ENCODE measurements at regions not wholly inside any gene's neighbourhood (a gene's known extent, or its start where the extent isn't known, plus 50 kb on each side); places are given as distances from the start of the nearest gene placed in this dataset.

- Histone ChIP-seq H3K23ac (ENCODE audit: low read depth, low read length) (no peak overlapping the region), H4K20me1 (ENCODE audit: insufficient read depth, low read length) (no peaks in the 10 kb centered on the region), H3K4me3 (ENCODE audit: insufficient read depth, low read depth, low read length) (no peak overlapping the region), H3K36me3 (ENCODE audit: control insufficient read depth, insufficient read depth, low read length) (no peaks in the 10 kb centered on the region), H3K56ac (ENCODE audit: extremely low read depth, insufficient read depth, low read length) (no peak overlapping the region), H2BK5ac (ENCODE audit: low read depth, low read length, poor library complexity, severe bottlenecking) (no peak overlapping the region), H3K14ac (replicated peaks; ENCODE audit: low read depth, low read length) (no peak overlapping the region), H3K27ac (ENCODE audit: insufficient read depth, low read length) (no peak overlapping the region), H2BK120ac (ENCODE audit: low read depth, low read length) (no peak overlapping the region), H2BK20ac (ENCODE audit: low read depth, low read length) (no peak overlapping the region), H3K27me3 (ENCODE audit: control insufficient read depth, insufficient read depth, low read length) (no peaks in the 10 kb centered on the region; the same call in 1 of the 2 replicates), H2AK5ac (ENCODE audit: low read depth, low read length) (no peak overlapping the region), H3K9me1 (ENCODE audit: insufficient read depth, low read length) (no peaks in the 10 kb centered on the region), H4K91ac (ENCODE audit: insufficient read depth, low read depth, low read length) (no peak overlapping the region), H3K9ac (ENCODE audit: low read depth, low read length) (no peak overlapping the region), H3K4me2 (ENCODE audit: low read depth, low read length) (no peak overlapping the region), H3K4ac (ENCODE audit: low read depth, low read length) (no peak overlapping the region), H4K5ac (ENCODE audit: low read depth, low read length) (no peak overlapping the region), H3K18ac (ENCODE audit: low read depth, low read length) (no peak overlapping the region), H3K79me1 (ENCODE audit: low read depth in 1 of 2, low read length in 2 of 2) (no peaks in the 10 kb centered on the region), H3K9me3 (ENCODE audit: control insufficient read depth, insufficient read depth, low read length) (no peaks in the 10 kb centered on the region), H2BK15ac (ENCODE audit: low read depth, low read length) (no peak overlapping the region), H3K4me1 (ENCODE audit: control insufficient read depth, insufficient read depth, low read length) (no peaks in the 10 kb centered on the region; the same call in 1 of the 2 replicates), H2AFZ (replicated peaks; ENCODE audit: low read length, poor library complexity) (no peak overlapping the region), H4K8ac (ENCODE audit: low read depth in 2 of 2, low read length in 2 of 2) (no peak overlapping the region), H2AK9ac (replicated peaks; ENCODE audit: low read depth, low read length, poor library complexity) (no peak overlapping the region)
- CTCF ChIA-PET = no interaction called here
- no CpG with 5 or more reads among the region's 3 CpGs for WGBS, 2 experiments (ENCODE audit: extremely low coverage in 2 of 2, insufficient read length in 1 of 2)
- DNase-seq (no peak), ATAC-seq (ENCODE audit: low read depth) (no peak)
- TF ChIP-seq NFE2L2 (IDR thresholded peaks at IDR 0.05; ENCODE audit: low read depth, low read length) (no peak), MAFK (IDR thresholded peaks at IDR 0.05; ENCODE audit: low read depth, low read length) (no peak), CTCF (conservative IDR thresholded peaks at IDR 0.05; ENCODE audit: low read depth, low read length) (no peak), POLR2A (IDR thresholded peaks at IDR 0.05; ENCODE audit: low read depth, low read length) (no peak), RFX5 (IDR thresholded peaks at IDR 0.05; ENCODE audit: low read depth, low read length) (no peak)
- in situ Hi-C loops (cut with MboI; ENCODE audit: low sequenced_read_pairs) (no loop called here), intact Hi-C loops (cut with micrococcal nuclease) (no loop called here), dilution Hi-C loops (cut with HindIII; ENCODE audit: low sequenced_read_pairs, unreplicated experiment) (no loop called here)
- no TSS peak for BruUV-seq (replicated peaks)
- POLR2A ChIA-PET (ENCODE audit: unreplicated experiment) = no interaction called here
Measured at GRCh38 chr9:108099854-108100253, 610.3 kb upstream of the KLF4 start.
